K562 (cell line): ENCODE measurements at regions not wholly inside any gene's neighbourhood (a gene's known extent, or its start where the extent isn't known, plus 50 kb on each side); places are given as distances from the start of the nearest gene placed in this dataset.

Source experiments
- ATAC-seq: fragments of 200-7000 bp; cut with Tn5 transposase; 3 replicates; pipeline ENCODE4 v1.9.1; 2020; ENCODE audit warnings: moderate library complexity
- BruUV-seq: library from RNA; stranded (reverse); fragments of 400-500 nt; replicated peaks from 2 replicates; lab custom pipeline; 2021; lab: Mats Ljungman, UMichigan
- CTCF ChIA-PET: fragments of 300-600 bp; formaldehyde crosslinking; extraction: SDS; loops from one replicate; lab custom pipeline; 2021; ENCODE audit warnings: low intra/inter-chr PET ratio; lab: Yijun Ruan, JAX
- POLR2A ChIA-PET: fragments of 300-600, 350-650 bp; sonication (Branson Sonifier 250); formaldehyde crosslinking; extraction: SDS; loops from one replicate; lab custom pipeline; 2021; ENCODE audit warnings: antibody characterized with exemption, inconsistent platforms; lab: Yijun Ruan, JAX
- DNase-seq, 4 experiments: peaks; one replicate each; pipeline versions ENCODE4 v3.0.0 to v3.0.0-alpha.2; 2011 to 2018; ENCODE audit warnings: low spot score in 3 of 4, mixed read lengths in 3 of 4; ENCODE audit errors: extremely low read depth in 1 of 4
- FAIRE-seq: peaks from 2 replicates; lab custom pipeline; 2011; peaks lifted over from hg19 to GRCh38; lab: Jason Lieb, UNC
- H2AFZ ChIP-seq: 2 replicates; pipeline ENCODE4 v1.6.0; 2011; ENCODE audit warnings: low read depth, low read length, control low read depth, inconsistent platforms
- H3K27ac ChIP-seq: fragments of 200-600 bp; 3 replicates; pipeline ENCODE4 v1.8.0; 2011; ENCODE audit warnings: low read depth, mild to moderate bottlenecking, control low read depth, inconsistent platforms, low read length, moderate library complexity, mixed read lengths; ENCODE audit errors: extremely low read depth
- H3K27me3 ChIP-seq, 2 experiments: fragments of 300-600 bp in 1 of 2; 2 replicates in 1 of 2; 3 replicates in 1 of 2; pipeline versions ENCODE4 v1.6.0 to v1.8.0; 2011; ENCODE audit warnings: inconsistent platforms in 2 of 2, low read length in 2 of 2, mild to moderate bottlenecking in 1 of 2, mixed read lengths in 1 of 2, moderate library complexity in 1 of 2; ENCODE audit not compliant: control insufficient read depth in 2 of 2, insufficient read depth in 2 of 2
- H3K36me3 ChIP-seq: fragments of 300-600 bp; 3 replicates; pipeline ENCODE4 v1.8.0; 2011; ENCODE audit warnings: mild to moderate bottlenecking, low read length, inconsistent platforms; ENCODE audit not compliant: control insufficient read depth, insufficient read depth
- H3K4me1 ChIP-seq, 2 experiments: fragments of 200-600 bp in 1 of 2; replicated peaks in 1 of 2; 2 replicates in 1 of 2; 3 replicates in 1 of 2; pipeline versions ENCODE4 v1.5.1 to v1.8.0; 2011; ENCODE audit warnings: inconsistent platforms in 2 of 2, low read length in 2 of 2, mild to moderate bottlenecking in 1 of 2, mixed read lengths in 1 of 2, moderate library complexity in 1 of 2; ENCODE audit not compliant: control insufficient read depth in 2 of 2, insufficient read depth in 2 of 2
- H3K4me2 ChIP-seq: 2 replicates; pipeline ENCODE4 v1.6.1; 2011; ENCODE audit warnings: low read length, control low read depth, inconsistent platforms, mixed read lengths; ENCODE audit not compliant: insufficient read depth
- H3K4me3 ChIP-seq: fragments of 200-600 bp; sonication (generic), shearing (Covaris generic); 2 replicates; pipeline ENCODE4 v1.5.1; 2016; ENCODE audit warnings: control low read depth, inconsistent platforms
- H3K79me2 ChIP-seq: fragments of 200-600 bp; 3 replicates; pipeline ENCODE4 v1.8.0; 2011; ENCODE audit warnings: low read length, inconsistent platforms; ENCODE audit not compliant: control insufficient read depth, insufficient read depth
- H3K9ac ChIP-seq, 2 experiments: 2 replicates each; pipeline versions ENCODE4 v1.6.0 to v1.6.1; 2011; ENCODE audit warnings: low read depth in 2 of 2, low read length in 2 of 2, control low read depth in 1 of 2, inconsistent platforms in 1 of 2, mild to moderate bottlenecking in 1 of 2, mixed read lengths in 1 of 2; ENCODE audit not compliant: insufficient read depth in 1 of 2
- H3K9me1 ChIP-seq: one replicate; pipeline ENCODE4 v1.6.0; 2011; ENCODE audit warnings: inconsistent platforms, mild to moderate bottlenecking, low read length, moderate library complexity; ENCODE audit not compliant: control insufficient read depth, insufficient read depth
- H3K9me3 ChIP-seq: replicated peaks from 2 replicates; pipeline ENCODE4 v1.5.1; 2011; ENCODE audit warnings: low read depth, low read length, inconsistent platforms; ENCODE audit not compliant: control insufficient read depth, insufficient read depth
- H4K20me1 ChIP-seq: replicated peaks from 2 replicates; pipeline ENCODE4 v1.6.1; 2011; ENCODE audit warnings: low read length, inconsistent platforms, mixed read lengths; ENCODE audit not compliant: control insufficient read depth, insufficient read depth
- CTCF ChIP-seq, 3 experiments: IDR thresholded peaks in 2 of 3; conservative IDR thresholded peaks in 1 of 3; 2 replicates each; pipeline ENCODE4 v1.5.1; 2011 to 2012; ENCODE audit warnings: low read length in 3 of 3, mild to moderate bottlenecking in 3 of 3, control low read depth in 2 of 3, improper control_type of control experiment in 1 of 3, inconsistent platforms in 1 of 3, low read depth in 1 of 3, mixed read lengths in 1 of 3, moderate library complexity in 1 of 3; ENCODE audit not compliant: insufficient read depth in 2 of 3
- MAFF ChIP-seq: IDR thresholded peaks from 2 replicates; pipeline ENCODE4 v1.6.1; 2012; ENCODE audit warnings: low read length, improper control_type of control experiment
- RAD21 ChIP-seq, 2 experiments: fragments of 250-450 bp in 1 of 2; fragments of 450-650 bp in 1 of 2; sonication (Bioruptor Pico) in 1 of 2; formaldehyde crosslinking in 1 of 2; IDR thresholded peaks in 1 of 2; conservative IDR thresholded peaks in 1 of 2; 2 replicates each; pipeline versions ENCODE4 v1.4.0 to v1.8.0; 2020 to 2022; ENCODE audit warnings: mild to moderate bottlenecking in 2 of 2, moderate library complexity in 1 of 2
- WGBS: fragments of 100-300 bp; shearing (Covaris generic); methylation state at CpG from one replicate; pipeline ENCODE4 v1.1.6; 2016; ENCODE audit warnings: low coverage, mixed read lengths; ENCODE audit not compliant: insufficient coverage; ENCODE audit errors: missing lambda C conversion rate; 5-methylcytosine and 5-hydroxymethylcytosine counted together
- in situ Hi-C: fragments of 300-500 bp; cut with MboI; formaldehyde crosslinking; loops from 4 replicates; pipeline ENCODE4 v1.15.0; 2018; ENCODE audit warnings: inconsistent platforms, mixed read lengths
- intact Hi-C: fragments of 100-400 bp; cut with micrococcal nuclease; formaldehyde crosslinking; loops from 2 replicates; pipeline ENCODE4 v1.14.2; 2022

- Histone ChIP-seq H3K9ac (no peak overlapping the region), H3K79me2 (no peaks in the 10 kb centered on the region), H3K27me3 (peaks cover 21 to 48% of the 10 kb centered on the region in 2 experiments; a peak in 4 of 5 replicates), H3K9me1 (no peaks in the 10 kb centered on the region), H3K27ac (no peak overlapping the region), H3K9me3 (no peaks in the 10 kb centered on the region), H3K4me3 (no peak overlapping the region), H4K20me1 (0 out of 2 replicates have a peak, but pooled peaks cover 3% of the 10 kb centered on the region), H3K4me1 (no peaks in the 10 kb centered on the region)
- 1% methylated on average over 34 of the region's 34 CpGs for WGBS
- in situ Hi-C loops (no loop called here), intact Hi-C loops (no loop called here)
- ChIA-PET POLR2A (interaction anchor here (0.7 kb wide), 1 partner anchor 25 kb away, joined by 3 read pairs; no protein-coding TSS in a partner anchor), CTCF (no interaction called here)
- ATAC-seq (peak; percentile 47), DNase-seq (no peak)
- TF ChIP-seq MAFF (no peak), CTCF (IDR thresholded peaks at IDR 0.05 in 2 of 3, conservative IDR thresholded peaks at IDR 0.05 in 1 of 3; ENCODE audit: insufficient read depth in 2 of 3, low read depth in 1 of 3, low read length in 3 of 3) (peak in 2 of 3 experiments; percentile 24 to 32; a peak in 2 of 6 replicates), RAD21 (CRISPR knock-in tag; conservative IDR thresholded peaks at IDR 0.05 in 1 of 2, IDR thresholded peaks at IDR 0.05 in 1 of 2) (peak in 1 of 2 experiments; percentile 21; a peak in 1 of 4 replicates)
- TF ChIP-seq, all 486 proteins: peak for 2
- Histone ChIP-seq H3K36me3 (no peaks in the 10 kb centered on the region), H3K4me2 (no peak overlapping the region), H2AFZ (no peak overlapping the region)
- no peak for FAIRE-seq
- no TSS peak for BruUV-seq
These were observed 273.2 kb downstream of the NPHP4 start for GRCh38 chr1:5718831-5719632.
